ENCODE measurements at regions not wholly inside any gene's neighbourhood (a gene's known extent, or its start where the extent isn't known, plus 50 kb on each side); places are given as distances from the start of the nearest gene placed in this dataset.

- Histone ChIP-seq H2BK120ac (ENCODE audit: low read depth, low read length) (no peak overlapping the region), H3K4me3 (ENCODE audit: low read length in 2 of 2) (no peak overlapping the region), H3K27me3 (ENCODE audit: control insufficient read depth in 3 of 3, insufficient read depth in 3 of 3, low read depth in 1 of 3, low read length in 3 of 3) (peaks cover 0 to 18% (median 3%) of the 10 kb centered on the region in 3 experiments), H3K4me2 (ENCODE audit: insufficient read depth, low read length, poor library complexity, severe bottlenecking) (no peak overlapping the region), H3K27ac (replicated peaks; ENCODE audit: low read length) (no peak overlapping the region), H3K79me1 (ENCODE audit: low read depth, low read length) (no peaks in the 10 kb centered on the region), H2AK5ac (ENCODE audit: low read depth, low read length) (no peak overlapping the region), H3K14ac (ENCODE audit: low read length) (no peak overlapping the region), H3K23ac (ENCODE audit: low read depth, low read length, poor library complexity) (no peak overlapping the region), H3K9me3 (replicated peaks in 1 of 2; ENCODE audit: control insufficient read depth in 2 of 2, insufficient read depth in 1 of 2, low read depth in 1 of 2, low read length in 2 of 2) (no peaks in the 10 kb centered on the region), H3K4me1 (ENCODE audit: control insufficient read depth in 2 of 2, insufficient read depth in 1 of 2, low read depth in 1 of 2, low read length in 2 of 2) (peaks cover 0 to 5% of the 10 kb centered on the region in 2 donors), H2AFZ (ENCODE audit: low read length) (no peak overlapping the region), H3K36me3 (replicated peaks in 1 of 2; ENCODE audit: control insufficient read depth in 2 of 2, insufficient read depth in 2 of 2, low read length in 2 of 2) (no peaks in the 10 kb centered on the region), H3K18ac (ENCODE audit: low read length) (no peak overlapping the region), H2BK5ac (ENCODE audit: low read length) (no peak overlapping the region), H2BK12ac (ENCODE audit: low read length) (no peak overlapping the region), H3K9ac (ENCODE audit: low read depth, low read length, poor library complexity) (no peak overlapping the region), H4K8ac (ENCODE audit: low read depth, low read length) (no peak overlapping the region), H3K4ac (ENCODE audit: low read length) (no peak overlapping the region), H2BK15ac (ENCODE audit: low read length) (no peak overlapping the region), H4K91ac (ENCODE audit: low read depth, low read length, poor library complexity) (no peak overlapping the region)
- no CpG with 5 or more reads among the region's 1 CpG for WGBS, 2 donors (ENCODE audit: extremely low coverage in 2 of 2, insufficient read length in 2 of 2, insufficient replicate concordance in 1 of 2)
- no peak for DNase-seq (ENCODE audit: low spot score)
These were observed 197.1 kb downstream of the EXOC5 start for GRCh38 chr14:57071639-57072038.

GRCh38 chr14:57069702-57070101, 199.0 kb downstream of the EXOC5 start:
- H2BK15ac ChIP-seq (ENCODE audit: low read length): no peak overlapping the region
- no peak overlapping the region for H3K27ac ChIP-seq (replicated peaks; ENCODE audit: low read length)
- H4K91ac ChIP-seq (ENCODE audit: low read depth, low read length, poor library complexity): no peak overlapping the region
- DNase-seq (ENCODE audit: low spot score): no peak
- no peaks in the 10 kb centered on the region for H3K36me3 ChIP-seq (replicated peaks in 1 of 2; ENCODE audit: control insufficient read depth in 2 of 2, insufficient read depth in 2 of 2, low read length in 2 of 2)
- no peak overlapping the region for H2AFZ ChIP-seq (ENCODE audit: low read length)
- no peaks in the 10 kb centered on the region for H3K79me1 ChIP-seq (ENCODE audit: low read depth, low read length)
- no peak overlapping the region for H3K18ac ChIP-seq (ENCODE audit: low read length)
- no peak overlapping the region for H3K4me2 ChIP-seq (ENCODE audit: insufficient read depth, low read length, poor library complexity, severe bottlenecking)
- peaks cover 0 to 5% of the 10 kb centered on the region in 2 donors for H3K4me1 ChIP-seq (ENCODE audit: control insufficient read depth in 2 of 2, insufficient read depth in 1 of 2, low read depth in 1 of 2, low read length in 2 of 2)
- peaks cover 0 to 35% (median 3%) of the 10 kb centered on the region in 3 experiments for H3K27me3 ChIP-seq (ENCODE audit: control insufficient read depth in 3 of 3, insufficient read depth in 3 of 3, low read depth in 1 of 3, low read length in 3 of 3)
- no peak overlapping the region for H3K14ac ChIP-seq (ENCODE audit: low read length)
- H3K4ac ChIP-seq (ENCODE audit: low read length): no peak overlapping the region
- H4K8ac ChIP-seq (ENCODE audit: low read depth, low read length): no peak overlapping the region
- no peak overlapping the region for H3K4me3 ChIP-seq (ENCODE audit: low read length in 2 of 2)
- H2BK5ac ChIP-seq (ENCODE audit: low read length): no peak overlapping the region
- H2BK120ac ChIP-seq (ENCODE audit: low read depth, low read length): no peak overlapping the region
- no peak overlapping the region for H2AK5ac ChIP-seq (ENCODE audit: low read depth, low read length)
- no peaks in the 10 kb centered on the region for H3K9me3 ChIP-seq (replicated peaks in 1 of 2; ENCODE audit: control insufficient read depth in 2 of 2, insufficient read depth in 1 of 2, low read depth in 1 of 2, low read length in 2 of 2)
- no peak overlapping the region for H2BK12ac ChIP-seq (ENCODE audit: low read length)
- no peak overlapping the region for H3K23ac ChIP-seq (ENCODE audit: low read depth, low read length, poor library complexity)
- WGBS, 2 donors (ENCODE audit: extremely low coverage in 2 of 2, insufficient read length in 2 of 2, insufficient replicate concordance in 1 of 2): no CpG with 5 or more reads among the region's 5 CpGs
- no peak overlapping the region for H3K9ac ChIP-seq (ENCODE audit: low read depth, low read length, poor library complexity)

GRCh38 chr14:57068511-57068910, 200.2 kb downstream of the EXOC5 start:
- no CpG with 5 or more reads among the region's 8 CpGs for WGBS, 2 donors (ENCODE audit: extremely low coverage in 2 of 2, insufficient read length in 2 of 2, insufficient replicate concordance in 1 of 2)
- no peaks in the 10 kb centered on the region for H3K36me3 ChIP-seq (replicated peaks in 1 of 2; ENCODE audit: control insufficient read depth in 2 of 2, insufficient read depth in 2 of 2, low read length in 2 of 2)
- H3K14ac ChIP-seq (ENCODE audit: low read length): no peak overlapping the region
- peaks cover 0 to 38% (median 3%) of the 10 kb centered on the region in 3 experiments for H3K27me3 ChIP-seq (ENCODE audit: control insufficient read depth in 3 of 3, insufficient read depth in 3 of 3, low read depth in 1 of 3, low read length in 3 of 3)
- H3K4me2 ChIP-seq (ENCODE audit: insufficient read depth, low read length, poor library complexity, severe bottlenecking): no peak overlapping the region
- no peak overlapping the region for H3K27ac ChIP-seq (replicated peaks; ENCODE audit: low read length)
- H2AFZ ChIP-seq (ENCODE audit: low read length): no peak overlapping the region
- no peak overlapping the region for H3K9ac ChIP-seq (ENCODE audit: low read depth, low read length, poor library complexity)
- H3K4me1 ChIP-seq (ENCODE audit: control insufficient read depth in 2 of 2, insufficient read depth in 1 of 2, low read depth in 1 of 2, low read length in 2 of 2): peaks cover 0 to 5% of the 10 kb centered on the region in 2 donors
- H2BK5ac ChIP-seq (ENCODE audit: low read length): no peak overlapping the region
- no peak overlapping the region for H4K8ac ChIP-seq (ENCODE audit: low read depth, low read length)
- no peak for DNase-seq (ENCODE audit: low spot score)
- no peak overlapping the region for H2BK12ac ChIP-seq (ENCODE audit: low read length)
- no peak overlapping the region for H3K4me3 ChIP-seq (ENCODE audit: low read length in 2 of 2)
- no peak overlapping the region for H2BK120ac ChIP-seq (ENCODE audit: low read depth, low read length)
- no peak overlapping the region for H2BK15ac ChIP-seq (ENCODE audit: low read length)
- H2AK5ac ChIP-seq (ENCODE audit: low read depth, low read length): no peak overlapping the region
- H3K23ac ChIP-seq (ENCODE audit: low read depth, low read length, poor library complexity): no peak overlapping the region
- H3K9me3 ChIP-seq (replicated peaks in 1 of 2; ENCODE audit: control insufficient read depth in 2 of 2, insufficient read depth in 1 of 2, low read depth in 1 of 2, low read length in 2 of 2): no peaks in the 10 kb centered on the region
- no peaks in the 10 kb centered on the region for H3K79me1 ChIP-seq (ENCODE audit: low read depth, low read length)
- no peak overlapping the region for H3K4ac ChIP-seq (ENCODE audit: low read length)
- no peak overlapping the region for H3K18ac ChIP-seq (ENCODE audit: low read length)
- no peak overlapping the region for H4K91ac ChIP-seq (ENCODE audit: low read depth, low read length, poor library complexity)

GRCh38 chr14:57066887-57067513, 201.7 kb downstream of the EXOC5 start:
- Histone ChIP-seq H4K8ac (ENCODE audit: low read depth, low read length) (no peak overlapping the region), H3K36me3 (replicated peaks in 1 of 2; ENCODE audit: control insufficient read depth in 2 of 2, insufficient read depth in 2 of 2, low read length in 2 of 2) (no peaks in the 10 kb centered on the region), H3K18ac (ENCODE audit: low read length) (no peak overlapping the region), H3K9ac (ENCODE audit: low read depth, low read length, poor library complexity) (no peak overlapping the region), H3K27ac (replicated peaks; ENCODE audit: low read length) (no peak overlapping the region), H4K91ac (ENCODE audit: low read depth, low read length, poor library complexity) (no peak overlapping the region), H3K4me3 (ENCODE audit: low read length in 2 of 2) (no peak overlapping the region), H3K23ac (ENCODE audit: low read depth, low read length, poor library complexity) (no peak overlapping the region), H3K27me3 (ENCODE audit: control insufficient read depth in 3 of 3, insufficient read depth in 3 of 3, low read depth in 1 of 3, low read length in 3 of 3) (peaks cover 0 to 41% (median 0%) of the 10 kb centered on the region in 3 experiments), H2BK5ac (ENCODE audit: low read length) (no peak overlapping the region), H3K14ac (ENCODE audit: low read length) (no peak overlapping the region), H2AK5ac (ENCODE audit: low read depth, low read length) (no peak overlapping the region), H3K4me1 (ENCODE audit: control insufficient read depth in 2 of 2, insufficient read depth in 1 of 2, low read depth in 1 of 2, low read length in 2 of 2) (peaks cover 0 to 5% of the 10 kb centered on the region in 2 donors), H2BK15ac (ENCODE audit: low read length) (no peak overlapping the region), H3K4ac (ENCODE audit: low read length) (no peak overlapping the region), H3K4me2 (ENCODE audit: insufficient read depth, low read length, poor library complexity, severe bottlenecking) (no peak overlapping the region), H3K79me1 (ENCODE audit: low read depth, low read length) (no peaks in the 10 kb centered on the region), H3K9me3 (replicated peaks in 1 of 2; ENCODE audit: control insufficient read depth in 2 of 2, insufficient read depth in 1 of 2, low read depth in 1 of 2, low read length in 2 of 2) (no peaks in the 10 kb centered on the region), H2BK120ac (ENCODE audit: low read depth, low read length) (no peak overlapping the region), H2AFZ (ENCODE audit: low read length) (no peak overlapping the region), H2BK12ac (ENCODE audit: low read length) (no peak overlapping the region)
- no CpG with 5 or more reads among the region's 12 CpGs for WGBS, 2 donors (ENCODE audit: extremely low coverage in 2 of 2, insufficient read length in 2 of 2, insufficient replicate concordance in 1 of 2)
- peak; percentile 57 for DNase-seq (ENCODE audit: low spot score)
